IMR-90 (cell line): ENCODE measurements at regions not wholly inside any gene's neighbourhood (a gene's known extent, or its start where the extent isn't known, plus 50 kb on each side); places are given as distances from the start of the nearest gene placed in this dataset.

ENCODE experiments used
- BHLHE40 ChIP-seq: fragments of 150-350 bp; IDR thresholded peaks from 2 replicates; pipeline ENCODE4 v1.6.1; 2016; ENCODE audit warnings: mild to moderate bottlenecking, low read depth, low read length
- CEBPB ChIP-seq: IDR thresholded peaks from 2 replicates; pipeline ENCODE4 v1.6.1; 2012; ENCODE audit warnings: low read depth, low read length, improper control_type of control experiment
- CHD1 ChIP-seq: IDR thresholded peaks from 2 replicates; pipeline ENCODE4 v1.6.1; 2012; ENCODE audit warnings: low read depth, low read length, improper control_type of control experiment
- FOS ChIP-seq: fragments of 150-350 bp; IDR thresholded peaks from 2 replicates; pipeline ENCODE4 v1.6.1; 2016; ENCODE audit warnings: low read depth, low read length
- MAZ ChIP-seq: IDR thresholded peaks from 2 replicates; pipeline ENCODE4 v1.6.1; 2012; ENCODE audit warnings: low read depth, mild to moderate bottlenecking, low read length, improper control_type of control experiment, moderate library complexity, borderline replicate concordance
- POLR2A ChIP-seq: IDR thresholded peaks from 2 replicates; pipeline ENCODE4 v1.6.1; 2012; ENCODE audit warnings: mild to moderate bottlenecking, low read depth, low read length
- RAD21 ChIP-seq: IDR thresholded peaks from 2 replicates; pipeline ENCODE4 v1.6.1; 2012; ENCODE audit warnings: low read length, improper control_type of control experiment
- RCOR1 ChIP-seq: IDR thresholded peaks from 2 replicates; pipeline ENCODE4 v1.6.1; 2012; ENCODE audit warnings: mild to moderate bottlenecking, low read length, improper control_type of control experiment; ENCODE audit not compliant: insufficient replicate concordance
- SMC3 ChIP-seq: fragments of 150-350 bp; IDR thresholded peaks from 2 replicates; pipeline ENCODE4 v1.6.1; 2016; ENCODE audit warnings: low read depth, mild to moderate bottlenecking, antibody characterized with exemption, low read length, moderate library complexity
- TF ChIP-seq, protein P1 (sequence below): conservative IDR thresholded peaks from 2 replicates; pipeline ENCODE4 v1.5.1; 2012; ENCODE audit warnings: mild to moderate bottlenecking, low read depth, low read length, improper control_type of control experiment
- TF ChIP-seq, protein P2 (sequence below): fragments of 150-350 bp; IDR thresholded peaks from 2 replicates; pipeline ENCODE4 v1.6.1; 2017; ENCODE audit warnings: mild to moderate bottlenecking, antibody characterized with exemption, low read length, low read depth

DNA sequence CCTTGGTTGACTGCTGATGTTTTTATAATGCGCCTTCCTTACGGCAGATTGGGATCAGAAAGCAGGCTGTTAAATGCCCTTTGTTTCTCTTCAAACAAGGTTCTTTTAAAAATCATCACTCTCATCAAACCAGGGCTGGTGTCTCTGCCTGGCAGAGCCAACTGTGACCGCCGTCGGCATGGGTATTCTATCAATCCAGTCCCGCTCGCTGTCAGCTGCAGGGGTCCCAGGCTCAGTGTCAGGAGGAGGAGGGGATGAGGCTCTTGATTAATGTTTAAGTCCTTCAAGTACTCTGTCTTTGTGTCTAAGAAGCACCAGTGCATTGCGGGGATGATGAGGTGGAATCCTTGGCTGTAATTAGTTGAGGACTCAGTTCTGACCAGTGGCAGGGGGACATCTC is 348.1 kb downstream of the RNF144A start:
- no peak for TF ChIP-seq MAZ
- TF ChIP-seq POLR2A: no peak
- TF ChIP-seq, protein P1, sequence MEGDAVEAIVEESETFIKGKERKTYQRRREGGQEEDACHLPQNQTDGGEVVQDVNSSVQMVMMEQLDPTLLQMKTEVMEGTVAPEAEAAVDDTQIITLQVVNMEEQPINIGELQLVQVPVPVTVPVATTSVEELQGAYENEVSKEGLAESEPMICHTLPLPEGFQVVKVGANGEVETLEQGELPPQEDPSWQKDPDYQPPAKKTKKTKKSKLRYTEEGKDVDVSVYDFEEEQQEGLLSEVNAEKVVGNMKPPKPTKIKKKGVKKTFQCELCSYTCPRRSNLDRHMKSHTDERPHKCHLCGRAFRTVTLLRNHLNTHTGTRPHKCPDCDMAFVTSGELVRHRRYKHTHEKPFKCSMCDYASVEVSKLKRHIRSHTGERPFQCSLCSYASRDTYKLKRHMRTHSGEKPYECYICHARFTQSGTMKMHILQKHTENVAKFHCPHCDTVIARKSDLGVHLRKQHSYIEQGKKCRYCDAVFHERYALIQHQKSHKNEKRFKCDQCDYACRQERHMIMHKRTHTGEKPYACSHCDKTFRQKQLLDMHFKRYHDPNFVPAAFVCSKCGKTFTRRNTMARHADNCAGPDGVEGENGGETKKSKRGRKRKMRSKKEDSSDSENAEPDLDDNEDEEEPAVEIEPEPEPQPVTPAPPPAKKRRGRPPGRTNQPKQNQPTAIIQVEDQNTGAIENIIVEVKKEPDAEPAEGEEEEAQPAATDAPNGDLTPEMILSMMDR: no peak
- no peak for TF ChIP-seq BHLHE40
- no peak for TF ChIP-seq SMC3
- no peak for TF ChIP-seq RCOR1
- TF ChIP-seq, protein P2, sequence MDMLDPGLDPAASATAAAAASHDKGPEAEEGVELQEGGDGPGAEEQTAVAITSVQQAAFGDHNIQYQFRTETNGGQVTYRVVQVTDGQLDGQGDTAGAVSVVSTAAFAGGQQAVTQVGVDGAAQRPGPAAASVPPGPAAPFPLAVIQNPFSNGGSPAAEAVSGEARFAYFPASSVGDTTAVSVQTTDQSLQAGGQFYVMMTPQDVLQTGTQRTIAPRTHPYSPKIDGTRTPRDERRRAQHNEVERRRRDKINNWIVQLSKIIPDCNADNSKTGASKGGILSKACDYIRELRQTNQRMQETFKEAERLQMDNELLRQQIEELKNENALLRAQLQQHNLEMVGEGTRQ: no peak
- no peak for TF ChIP-seq RAD21
- TF ChIP-seq FOS: no peak
- TF ChIP-seq CEBPB: no peak
- no peak for TF ChIP-seq CHD1
